Liver (tissue), 8 donors: ENCODE measurements at regions not wholly inside any gene's neighbourhood (a gene's known extent, or its start where the extent isn't known, plus 50 kb on each side); places are given as distances from the start of the nearest gene placed in this dataset. TPM values are rescaled to one million over a fixed set of nuclear protein-coding genes. Genes with fewer than 3 reads are reported as not detected.
"Not testable (repeated sequence)": the region's sequence is repeated elsewhere in the genome, so short reads cannot be mapped to it uniquely, and the experiment has no call there.

Source experiments
- DNase-seq: peaks from one replicate; pipeline ENCODE4 v3.0.0-alpha.2; 2017; ENCODE audit warnings: low spot score
- H3K27ac ChIP-seq, 2 donors: one replicate each; pipeline ENCODE4 v1.7.0; 2013; ENCODE audit warnings: inconsistent platforms in 2 of 2, low read length in 2 of 2, control low read depth in 1 of 2, low read depth in 1 of 2, mild to moderate bottlenecking in 1 of 2
- H3K27me3 ChIP-seq, 4 donors: one replicate each; pipeline versions ENCODE4 v1.6.1 to v1.7.0; 2013; ENCODE audit warnings: low read length in 3 of 4, inconsistent platforms in 1 of 4, mild to moderate bottlenecking in 1 of 4, moderate library complexity in 1 of 4; ENCODE audit not compliant: control insufficient read depth in 4 of 4, insufficient read depth in 4 of 4
- H3K36me3 ChIP-seq, 4 donors: one replicate each; pipeline versions ENCODE4 v1.6.1 to v1.7.0; 2013; ENCODE audit warnings: low read length in 3 of 4, mild to moderate bottlenecking in 3 of 4, low read depth in 1 of 4, moderate library complexity in 1 of 4; ENCODE audit not compliant: control insufficient read depth in 4 of 4, insufficient read depth in 3 of 4
- H3K4me1 ChIP-seq, 4 donors: one replicate each; pipeline versions ENCODE4 v1.6.1 to v1.7.0; 2013; ENCODE audit warnings: low read length in 3 of 4, mild to moderate bottlenecking in 3 of 4, moderate library complexity in 1 of 4; ENCODE audit not compliant: control insufficient read depth in 4 of 4, insufficient read depth in 4 of 4
- H3K4me3 ChIP-seq, 3 donors: one replicate each; pipeline versions ENCODE4 v1.6.1 to v1.7.0; 2013; ENCODE audit warnings: low read length in 3 of 3, control low read depth in 1 of 3, low read depth in 1 of 3, mild to moderate bottlenecking in 1 of 3
- H3K9ac ChIP-seq, 2 donors: one replicate each; pipeline ENCODE4 v1.7.0; 2013; ENCODE audit warnings: low read length in 2 of 2, mild to moderate bottlenecking in 2 of 2, moderate library complexity in 2 of 2, control low read depth in 1 of 2, low read depth in 1 of 2
- H3K9me3 ChIP-seq, 4 donors: one replicate each; pipeline versions ENCODE4 v1.6.1 to v1.7.0; 2013; ENCODE audit warnings: low read length in 3 of 4; ENCODE audit not compliant: control insufficient read depth in 4 of 4
- GABPA ChIP-seq, 2 donors: IDR thresholded peaks in 1 of 2; conservative IDR thresholded peaks in 1 of 2; 2 replicates each; pipeline ENCODE4 v1.6.1; 2016; ENCODE audit warnings: antibody characterized with exemption in 2 of 2, mild to moderate bottlenecking in 1 of 2, moderate library complexity in 1 of 2
- HNF4G ChIP-seq: IDR thresholded peaks from 2 replicates; pipeline ENCODE4 v1.6.1; 2016; ENCODE audit warnings: antibody characterized with exemption
- TAF1 ChIP-seq: conservative IDR thresholded peaks from 2 replicates; pipeline ENCODE4 v1.6.1; 2016; ENCODE audit warnings: antibody characterized with exemption, mild to moderate bottlenecking
- WGBS: extraction: QIAGEN DNeasy Blood & Tissue Kit; methylation state at CpG from one replicate; pipeline ENCODE4 v1.1.7; 2013; 5-methylcytosine and 5-hydroxymethylcytosine counted together
- small RNA-seq: library from RNA; depleted of rRNA; stranded (forward); fragments of <200 nt; gene quantifications from one replicate; pipeline ENCODE3, GENCODE V24; 2014
- donor health status: healthy.
- donor health status: healthy.
- donor health status: healthy.
- donor health status: healthy.

GRCh38 chr5:107724642-107725041 is 53.9 kb upstream of the EFNA5 start:
- Histone ChIP-seq H3K9ac (no peak overlapping the region), H3K4me3 (peak overlapping the region in 1 of 3 donors; percentile 31), H3K27ac (no peak overlapping the region), H3K9me3 (peaks cover 0 to 3% (median 0%) of the 10 kb centered on the region in 4 donors), H3K36me3 (no peaks in the 10 kb centered on the region), H3K27me3 (no peaks in the 10 kb centered on the region), H3K4me1 (no peaks in the 10 kb centered on the region)
- no peak for DNase-seq
- WGBS, result 65% methylated on average over 26 of the region's 26 CpGs
- TF ChIP-seq GABPA (IDR thresholded peaks at IDR 0.05 in 1 of 2, conservative IDR thresholded peaks at IDR 0.05 in 1 of 2) (no peak), HNF4G (no peak), TAF1 (no peak)

GRCh38 chr5:107721241-107721640 is 50.5 kb upstream of the EFNA5 start:
- DNase-seq, H3K4me3 ChIP-seq, H3K36me3 ChIP-seq, H3K9ac ChIP-seq, H3K4me1 ChIP-seq, H3K9me3 ChIP-seq, H3K27me3 ChIP-seq, H3K27ac ChIP-seq: not testable (repeated sequence)

Small RNA genes lying in the stretch of these regions (small RNA-seq; reads per million reads assigned to genes)
- not detected for gene RN7SL782P
